ENCODE measurements at regions not wholly inside any gene's neighbourhood (a gene's known extent, or its start where the extent isn't known, plus 50 kb on each side); places are given as distances from the start of the nearest gene placed in this dataset.

GRCh38 chr4:125021189-125021588 lies 293.6 kb upstream of the FAT4 start:
- no peaks in the 10 kb centered on the region for H3K9me3 ChIP-seq (ENCODE audit: control insufficient read depth in 2 of 2, low read length in 2 of 2)
- peaks cover 11% of the 10 kb centered on the region for H3K4me1 ChIP-seq (ENCODE audit: control insufficient read depth, insufficient read depth, low read length)
- no peak overlapping the region for H3K4me3 ChIP-seq (ENCODE audit: low read length in 2 of 2)
- peak overlapping the region; percentile 56 for H3K27ac ChIP-seq (ENCODE audit: low read length)
- no peak overlapping the region for H3K9ac ChIP-seq (ENCODE audit: low read length in 2 of 2)
- no peaks in the 10 kb centered on the region for H3K36me3 ChIP-seq (ENCODE audit: control insufficient read depth in 2 of 2, insufficient read depth in 2 of 2, low read length in 2 of 2)
- no peaks in the 10 kb centered on the region for H3K27me3 ChIP-seq (ENCODE audit: control insufficient read depth in 1 of 2, insufficient read depth in 2 of 2, low read length in 2 of 2)

GRCh38 chr4:125020089-125021034 lies 294.4 kb upstream of the FAT4 start:
- no peak overlapping the region for H3K4me3 ChIP-seq (ENCODE audit: low read length in 2 of 2)
- peaks cover 11% of the 10 kb centered on the region for H3K4me1 ChIP-seq (ENCODE audit: control insufficient read depth, insufficient read depth, low read length)
- H3K9ac ChIP-seq (ENCODE audit: low read length in 2 of 2) = no peak overlapping the region
- no peaks in the 10 kb centered on the region for H3K27me3 ChIP-seq (ENCODE audit: control insufficient read depth in 1 of 2, insufficient read depth in 2 of 2, low read length in 2 of 2)
- H3K9me3 ChIP-seq (ENCODE audit: control insufficient read depth in 2 of 2, low read length in 2 of 2) = no peaks in the 10 kb centered on the region
- H3K27ac ChIP-seq (ENCODE audit: low read length) = peak overlapping the region; percentile 56
- no peaks in the 10 kb centered on the region for H3K36me3 ChIP-seq (ENCODE audit: control insufficient read depth in 2 of 2, insufficient read depth in 2 of 2, low read length in 2 of 2)

- Histone ChIP-seq H3K4me3 (ENCODE audit: low read length in 2 of 2) (no peak overlapping the region), H3K27me3 (ENCODE audit: control insufficient read depth in 1 of 2, insufficient read depth in 2 of 2, low read length in 2 of 2) (no peaks in the 10 kb centered on the region), H3K4me1 (ENCODE audit: control insufficient read depth, insufficient read depth, low read length) (peaks cover 11% of the 10 kb centered on the region), H3K9me3 (ENCODE audit: control insufficient read depth in 2 of 2, low read length in 2 of 2) (no peaks in the 10 kb centered on the region), H3K36me3 (ENCODE audit: control insufficient read depth in 2 of 2, insufficient read depth in 2 of 2, low read length in 2 of 2) (no peaks in the 10 kb centered on the region), H3K9ac (ENCODE audit: low read length in 2 of 2) (no peak overlapping the region), H3K27ac (ENCODE audit: low read length) (no peak overlapping the region)
Measured at GRCh38 chr4:125016892-125017299, 297.9 kb upstream of the FAT4 start.

GRCh38 chr4:125013891-125014290 lies 300.9 kb upstream of the FAT4 start:
- Histone ChIP-seq H3K9ac (ENCODE audit: low read length in 2 of 2) (no peak overlapping the region), H3K9me3 (ENCODE audit: control insufficient read depth in 2 of 2, low read length in 2 of 2) (no peaks in the 10 kb centered on the region), H3K4me3 (ENCODE audit: low read length in 2 of 2) (no peak overlapping the region), H3K36me3 (ENCODE audit: control insufficient read depth in 2 of 2, insufficient read depth in 2 of 2, low read length in 2 of 2) (no peaks in the 10 kb centered on the region), H3K27me3 (ENCODE audit: control insufficient read depth in 1 of 2, insufficient read depth in 2 of 2, low read length in 2 of 2) (no peaks in the 10 kb centered on the region), H3K4me1 (ENCODE audit: control insufficient read depth, insufficient read depth, low read length) (peaks cover 5% of the 10 kb centered on the region), H3K27ac (ENCODE audit: low read length) (no peak overlapping the region)

- Histone ChIP-seq H3K4me1 (ENCODE audit: control insufficient read depth, insufficient read depth, low read length) (no peaks in the 10 kb centered on the region), H3K27me3 (ENCODE audit: control insufficient read depth in 1 of 2, insufficient read depth in 2 of 2, low read length in 2 of 2) (no peaks in the 10 kb centered on the region), H3K9me3 (ENCODE audit: control insufficient read depth in 2 of 2, low read length in 2 of 2) (no peaks in the 10 kb centered on the region), H3K36me3 (ENCODE audit: control insufficient read depth in 2 of 2, insufficient read depth in 2 of 2, low read length in 2 of 2) (no peaks in the 10 kb centered on the region), H3K4me3 (ENCODE audit: low read length in 2 of 2) (no peak overlapping the region), H3K9ac (ENCODE audit: low read length in 2 of 2) (no peak overlapping the region), H3K27ac (ENCODE audit: low read length) (no peak overlapping the region)
Measured at GRCh38 chr4:125011646-125012045, 299.1 kb upstream of the ANKRD50 start.

- Histone ChIP-seq H3K27ac (ENCODE audit: low read length) (no peak overlapping the region), H3K4me1 (ENCODE audit: control insufficient read depth, insufficient read depth, low read length) (no peaks in the 10 kb centered on the region), H3K9me3 (ENCODE audit: control insufficient read depth in 2 of 2, low read length in 2 of 2) (no peaks in the 10 kb centered on the region), H3K4me3 (ENCODE audit: low read length in 2 of 2) (no peak overlapping the region), H3K36me3 (ENCODE audit: control insufficient read depth in 2 of 2, insufficient read depth in 2 of 2, low read length in 2 of 2) (no peaks in the 10 kb centered on the region), H3K9ac (ENCODE audit: low read length in 2 of 2) (no peak overlapping the region), H3K27me3 (ENCODE audit: control insufficient read depth in 1 of 2, insufficient read depth in 2 of 2, low read length in 2 of 2) (no peaks in the 10 kb centered on the region)
Measured at GRCh38 chr4:125010796-125011503, 298.4 kb upstream of the ANKRD50 start.

- Histone ChIP-seq H3K27me3 (ENCODE audit: control insufficient read depth in 1 of 2, insufficient read depth in 2 of 2, low read length in 2 of 2) (no peaks in the 10 kb centered on the region), H3K4me1 (ENCODE audit: control insufficient read depth, insufficient read depth, low read length) (no peaks in the 10 kb centered on the region), H3K36me3 (ENCODE audit: control insufficient read depth in 2 of 2, insufficient read depth in 2 of 2, low read length in 2 of 2) (no peaks in the 10 kb centered on the region), H3K4me3 (ENCODE audit: low read length in 2 of 2) (no peak overlapping the region), H3K9me3 (ENCODE audit: control insufficient read depth in 2 of 2, low read length in 2 of 2) (no peaks in the 10 kb centered on the region), H3K27ac (ENCODE audit: low read length) (no peak overlapping the region), H3K9ac (ENCODE audit: low read length in 2 of 2) (no peak overlapping the region)
Measured at GRCh38 chr4:125008676-125009075, 296.1 kb upstream of the ANKRD50 start.

- H3K36me3 ChIP-seq (ENCODE audit: control insufficient read depth in 2 of 2, insufficient read depth in 2 of 2, low read length in 2 of 2) = no peaks in the 10 kb centered on the region
- no peak overlapping the region for H3K27ac ChIP-seq (ENCODE audit: low read length)
Measured at GRCh38 chr4:125004676-125005075, 292.1 kb upstream of the ANKRD50 start.

GRCh38 chr4:125003840-125004239 lies 291.3 kb upstream of the ANKRD50 start:
- Histone ChIP-seq H3K27ac (ENCODE audit: low read length) (no peak overlapping the region), H3K9me3 (ENCODE audit: control insufficient read depth in 2 of 2, low read length in 2 of 2) (no peaks in the 10 kb centered on the region), H3K4me3 (ENCODE audit: low read length in 2 of 2) (no peak overlapping the region), H3K27me3 (ENCODE audit: control insufficient read depth in 1 of 2, insufficient read depth in 2 of 2, low read length in 2 of 2) (no peaks in the 10 kb centered on the region), H3K9ac (ENCODE audit: low read length in 2 of 2) (no peak overlapping the region), H3K36me3 (ENCODE audit: control insufficient read depth in 2 of 2, insufficient read depth in 2 of 2, low read length in 2 of 2) (no peaks in the 10 kb centered on the region), H3K4me1 (ENCODE audit: control insufficient read depth, insufficient read depth, low read length) (no peaks in the 10 kb centered on the region)

More at GRCh38 chr4:125004676-125005075, 292.1 kb upstream of the ANKRD50 start:
- Histone ChIP-seq H3K4me3 (ENCODE audit: low read length in 2 of 2) (no peak overlapping the region), H3K9ac (ENCODE audit: low read length in 2 of 2) (no peak overlapping the region), H3K27me3 (ENCODE audit: control insufficient read depth in 1 of 2, insufficient read depth in 2 of 2, low read length in 2 of 2) (no peaks in the 10 kb centered on the region), H3K9me3 (ENCODE audit: control insufficient read depth in 2 of 2, low read length in 2 of 2) (no peaks in the 10 kb centered on the region), H3K4me1 (ENCODE audit: control insufficient read depth, insufficient read depth, low read length) (no peaks in the 10 kb centered on the region)

- Histone ChIP-seq H3K4me1 (ENCODE audit: control insufficient read depth, insufficient read depth, low read length) (no peaks in the 10 kb centered on the region), H3K4me3 (ENCODE audit: low read length in 2 of 2) (no peak overlapping the region), H3K9me3 (ENCODE audit: control insufficient read depth in 2 of 2, low read length in 2 of 2) (no peaks in the 10 kb centered on the region), H3K27ac (ENCODE audit: low read length) (no peak overlapping the region), H3K27me3 (ENCODE audit: control insufficient read depth in 1 of 2, insufficient read depth in 2 of 2, low read length in 2 of 2) (no peaks in the 10 kb centered on the region), H3K36me3 (ENCODE audit: control insufficient read depth in 2 of 2, insufficient read depth in 2 of 2, low read length in 2 of 2) (no peaks in the 10 kb centered on the region), H3K9ac (ENCODE audit: low read length in 2 of 2) (no peak overlapping the region)
Measured at GRCh38 chr4:124997991-124998390, 285.5 kb upstream of the ANKRD50 start.

- no peak overlapping the region for H3K27ac ChIP-seq (ENCODE audit: low read length)
- no peak overlapping the region for H3K9ac ChIP-seq (ENCODE audit: low read length in 2 of 2)
- no peaks in the 10 kb centered on the region for H3K9me3 ChIP-seq (ENCODE audit: control insufficient read depth in 2 of 2, low read length in 2 of 2)
- no peaks in the 10 kb centered on the region for H3K27me3 ChIP-seq (ENCODE audit: control insufficient read depth in 1 of 2, insufficient read depth in 2 of 2, low read length in 2 of 2)
- H3K36me3 ChIP-seq (ENCODE audit: control insufficient read depth in 2 of 2, insufficient read depth in 2 of 2, low read length in 2 of 2) = no peaks in the 10 kb centered on the region
- no peak overlapping the region for H3K4me3 ChIP-seq (ENCODE audit: low read length in 2 of 2)
- H3K4me1 ChIP-seq (ENCODE audit: control insufficient read depth, insufficient read depth, low read length) = no peaks in the 10 kb centered on the region
Measured at GRCh38 chr4:124997124-124997523, 284.6 kb upstream of the ANKRD50 start.
